CD4-positive, alpha-beta T cell treated with Interleukin-15 for 4 hours (primary cell): ENCODE measurements at regions not wholly inside any gene's neighbourhood (a gene's known extent, or its start where the extent isn't known, plus 50 kb on each side); places are given as distances from the start of the nearest gene placed in this dataset.
"Not testable (repeated sequence)": the region's sequence is repeated elsewhere in the genome, so short reads cannot be mapped to it uniquely, and the experiment has no call there.

ENCODE experiments used
- DNase-seq: peaks from one replicate; pipeline ENCODE4 v3.0.0-alpha.2; 2020; ENCODE audit warnings: low spot score

GRCh38 chr14:39666386-39666785 lies 234.2 kb upstream of the FBXO33 start:
- DNase-seq: no peak

DNA sequence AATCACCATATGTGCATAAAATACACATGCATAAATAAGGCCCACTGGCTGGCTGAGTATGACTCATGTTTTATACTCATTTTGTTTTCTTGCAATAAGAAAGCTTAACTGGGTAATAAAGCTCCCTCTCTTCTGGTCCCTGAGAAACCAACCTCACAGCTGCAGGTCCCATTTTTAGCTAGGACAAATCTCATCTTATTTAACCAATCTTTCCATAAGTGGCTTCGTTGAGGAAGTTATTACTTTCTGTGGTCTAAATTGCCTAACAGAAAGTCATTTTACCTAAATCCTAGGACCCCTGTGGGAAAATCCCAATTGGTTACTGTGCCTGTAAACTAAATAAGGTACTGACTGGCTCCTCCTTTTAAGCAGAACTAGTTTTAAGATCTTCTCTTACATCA lies 232.8 kb upstream of the FBXO33 start:
- no peak for DNase-seq

- no peak for DNase-seq
These were observed 232.4 kb upstream of the FBXO33 start for GRCh38 chr14:39664646-39665045.

GRCh38 chr14:39641224-39641623 lies 209.0 kb upstream of the FBXO33 start:
- DNase-seq: no peak

GRCh38 chr14:39639009-39639408 lies 206.8 kb upstream of the FBXO33 start:
- DNase-seq: not testable (repeated sequence)

DNA sequence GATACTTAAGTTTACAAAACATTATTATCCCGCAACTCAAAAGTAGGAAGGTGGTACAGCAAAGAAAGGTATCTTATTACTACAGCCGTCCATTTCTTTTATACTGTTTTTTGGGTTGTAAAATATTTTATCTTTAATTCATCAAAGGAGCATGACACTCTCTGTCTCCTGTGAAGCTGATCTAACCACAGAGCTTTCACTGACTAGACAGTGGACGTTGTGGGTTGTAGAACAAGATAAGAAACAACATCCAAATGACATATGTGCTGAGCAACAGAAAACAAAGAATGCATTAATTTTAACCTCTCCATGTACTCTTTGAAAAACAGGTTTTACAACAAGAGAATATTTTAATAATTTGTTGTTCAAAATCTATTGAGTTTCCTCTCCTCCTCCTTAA lies 195.9 kb upstream of the FBXO33 start:
- no peak for DNase-seq

DNA sequence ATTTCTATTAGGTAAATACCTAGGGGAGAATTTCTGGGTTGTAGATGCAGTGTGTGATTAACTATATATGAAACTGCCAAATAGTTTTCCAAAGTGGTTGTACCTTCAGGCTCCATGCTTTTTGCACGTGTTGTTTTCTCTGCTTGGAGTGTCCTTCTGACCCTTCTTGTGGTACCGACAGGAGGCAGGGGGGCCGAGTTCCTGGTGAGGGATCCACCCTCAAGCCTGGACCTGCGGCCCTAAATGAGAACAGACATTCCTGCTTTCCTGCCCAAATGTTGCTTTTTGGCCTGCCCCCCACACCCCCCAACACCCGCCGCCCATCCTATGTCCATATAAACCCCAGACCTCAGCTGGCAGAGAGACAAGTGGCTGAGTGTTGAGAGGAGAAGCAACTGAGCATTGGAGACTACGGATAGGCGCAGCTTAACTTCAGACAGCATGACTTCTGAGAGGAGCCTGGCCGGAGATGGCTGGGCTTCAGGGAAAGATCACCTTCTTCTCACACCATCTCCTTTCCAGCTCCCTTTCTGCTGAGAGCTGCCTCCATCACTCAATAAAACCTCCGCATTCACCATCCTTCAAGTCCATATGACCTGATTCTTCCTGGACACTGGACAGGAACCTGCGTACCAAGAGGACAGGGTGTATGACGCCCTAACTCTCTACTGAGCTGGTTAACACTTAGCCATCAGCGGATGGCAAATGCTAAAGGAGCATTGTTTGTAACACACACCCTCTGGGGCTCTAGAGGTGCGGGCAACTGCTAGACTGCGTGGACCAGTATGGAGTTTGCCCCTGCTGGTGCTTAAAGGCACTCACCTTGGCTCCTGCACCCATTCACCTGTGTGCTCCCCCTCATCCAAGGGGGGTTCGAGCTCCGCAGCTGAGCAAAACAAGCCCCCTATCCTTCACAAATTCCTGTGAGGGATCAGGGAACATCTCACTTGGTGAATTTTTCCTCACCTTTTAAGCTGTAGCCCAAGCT lies 194.7 kb upstream of the FBXO33 start:
- no peak for DNase-seq

- DNase-seq: no peak
These were observed 189.4 kb upstream of the FBXO33 start for GRCh38 chr14:39621678-39622077.

DNA sequence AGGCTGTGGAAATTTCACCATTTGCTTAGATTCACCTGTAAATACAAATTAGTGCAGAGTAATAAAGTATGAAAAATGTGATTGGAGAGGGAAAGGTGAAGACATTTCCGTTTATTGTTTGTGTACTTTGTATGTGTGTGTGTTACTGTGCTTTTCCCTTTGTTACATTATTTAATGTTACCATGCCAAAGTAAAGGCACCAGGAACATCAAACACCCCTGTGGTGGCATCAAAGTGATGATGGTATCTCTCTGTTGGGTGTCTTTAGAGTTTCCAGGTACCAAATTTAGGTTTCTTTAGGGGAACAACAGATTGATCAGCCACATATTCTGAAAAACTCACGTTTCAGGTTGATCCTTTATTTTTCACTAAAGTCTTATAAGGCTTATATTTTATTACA lies 189.0 kb upstream of the FBXO33 start:
- peak; percentile 3 for DNase-seq

DNA sequence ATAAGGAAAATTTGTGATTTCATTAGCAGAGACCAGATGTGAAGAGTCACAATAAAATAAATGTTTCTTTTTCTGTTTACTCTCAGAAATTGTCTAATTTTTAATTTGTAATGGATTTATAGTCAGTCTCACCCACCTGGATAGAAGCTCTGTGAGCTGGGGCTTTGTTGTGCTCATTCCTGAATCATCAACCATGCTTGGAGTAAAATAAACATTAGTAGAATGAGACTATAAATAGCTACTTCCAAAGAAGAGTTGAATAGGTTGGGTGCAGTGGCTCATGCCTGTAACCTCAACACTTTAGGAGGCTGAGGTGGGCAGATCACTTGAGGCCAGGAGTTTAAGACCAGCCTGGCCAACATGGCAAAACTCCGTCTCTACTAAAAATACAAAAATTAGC lies 185.3 kb upstream of the FBXO33 start:
- DNase-seq: no peak

- no peak for DNase-seq
These were observed 183.1 kb upstream of the FBXO33 start for GRCh38 chr14:39615352-39615751.

DNA sequence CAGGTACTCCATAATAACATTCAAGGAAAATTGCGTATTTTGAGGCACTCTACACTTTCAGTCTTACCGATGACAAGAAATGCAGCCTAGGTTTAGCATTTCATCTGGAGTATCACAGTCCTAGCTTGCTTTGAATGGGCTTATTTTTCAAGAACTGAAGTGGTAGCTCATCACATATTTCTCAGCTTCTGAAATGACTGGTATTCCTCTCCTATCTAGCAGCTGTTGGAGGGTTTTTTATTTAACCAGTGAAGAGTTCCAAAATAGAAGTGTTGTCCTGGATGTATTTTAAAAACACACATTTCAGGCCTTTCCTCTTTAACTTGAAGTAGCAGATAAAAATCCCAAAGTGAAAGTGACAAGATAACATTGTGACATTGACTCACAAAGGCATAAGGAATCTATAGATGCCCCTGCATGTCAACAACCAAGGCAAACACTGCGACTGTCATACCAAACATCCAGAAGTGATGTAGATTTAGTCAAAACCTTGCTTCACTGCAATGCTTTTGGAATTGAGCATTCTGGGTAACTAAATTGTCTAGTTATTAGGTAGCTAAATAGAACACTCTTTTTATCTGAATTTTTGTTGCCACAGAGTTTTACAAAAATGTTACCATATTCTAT lies 182.2 kb upstream of the FBXO33 start:
- DNase-seq: no peak

- no peak for DNase-seq
These were observed 176.9 kb upstream of the FBXO33 start for GRCh38 chr14:39609119-39609518.

- DNase-seq: no peak
These were observed 175.7 kb upstream of the FBXO33 start for GRCh38 chr14:39607978-39608377.

DNA sequence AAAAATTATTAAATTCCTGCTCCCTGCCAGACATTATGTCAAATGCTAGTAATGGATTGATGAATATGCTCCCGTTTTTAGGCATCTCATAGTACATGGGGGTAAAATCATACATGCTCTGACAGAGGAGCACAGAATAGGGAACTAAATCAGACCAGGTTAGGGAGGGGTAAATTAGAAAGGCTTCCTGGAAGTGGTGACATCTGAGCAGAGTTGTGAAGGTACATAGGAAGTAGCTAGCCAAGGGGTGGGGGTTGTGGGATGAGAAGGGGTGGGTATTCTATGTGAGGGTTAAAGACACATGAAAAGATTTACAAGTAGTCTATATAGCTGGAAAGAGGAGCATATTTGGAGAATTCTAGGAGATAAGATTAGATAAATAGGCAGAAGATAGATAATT lies 171.7 kb upstream of the FBXO33 start:
- DNase-seq: no peak

GRCh38 chr14:39593377-39593776 lies 161.1 kb upstream of the FBXO33 start:
- DNase-seq: no peak

DNA sequence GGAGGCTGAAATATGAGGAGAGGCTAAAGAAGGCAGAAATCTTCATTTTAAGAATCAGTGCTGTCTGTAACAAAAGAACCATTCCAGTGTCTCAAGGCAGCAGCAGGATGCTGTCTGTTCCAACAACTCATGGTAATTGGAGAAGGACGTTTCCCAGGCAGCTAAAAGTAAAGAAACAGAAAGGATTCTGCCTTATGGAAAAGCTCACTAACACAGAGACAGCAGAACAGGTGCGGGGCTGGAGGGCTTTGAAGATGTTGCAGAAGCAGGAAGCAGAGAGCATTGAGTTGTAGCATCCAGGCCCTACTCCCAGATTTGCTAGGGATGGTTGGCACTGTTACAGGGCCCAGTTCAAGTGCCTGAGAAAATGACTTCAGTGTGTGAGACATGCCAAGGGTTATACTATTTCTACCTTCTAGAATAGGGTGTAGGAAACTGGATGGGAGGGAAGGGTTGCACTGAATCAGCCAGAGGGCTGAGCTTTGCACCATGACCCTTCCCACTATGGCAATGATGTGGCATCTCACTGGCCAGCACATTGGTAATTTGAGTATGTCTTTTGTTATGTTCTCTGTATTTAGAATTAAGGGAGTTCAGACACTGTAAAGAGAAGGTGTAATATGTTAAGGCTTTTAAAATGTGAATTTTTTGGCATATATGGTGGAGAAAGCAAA lies 160.0 kb upstream of the FBXO33 start:
- DNase-seq: no peak

GRCh38 chr14:39589882-39590281 lies 157.6 kb upstream of the FBXO33 start:
- not testable (repeated sequence) for DNase-seq

- no peak for DNase-seq
These were observed 149.9 kb upstream of the FBXO33 start for GRCh38 chr14:39582028-39582654.

DNA sequence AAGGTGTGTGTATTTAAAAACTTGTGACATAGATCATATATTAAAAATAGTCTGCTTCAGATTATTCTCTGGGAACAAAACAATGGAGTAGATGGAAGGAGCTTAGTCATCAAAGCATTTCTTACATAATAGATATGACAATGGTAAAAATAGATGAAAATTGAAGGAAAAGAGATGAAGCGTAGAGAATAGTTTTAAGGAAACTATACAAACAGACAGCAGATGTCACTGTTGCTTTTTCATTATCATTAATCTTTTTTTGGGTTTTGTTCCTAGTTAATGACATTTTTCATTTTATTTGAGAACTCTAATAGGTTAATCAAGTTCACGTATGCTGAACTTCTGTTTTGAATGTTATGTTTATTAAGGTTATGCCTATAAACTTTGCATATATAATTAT lies 149.2 kb upstream of the FBXO33 start:
- no peak for DNase-seq

DNA sequence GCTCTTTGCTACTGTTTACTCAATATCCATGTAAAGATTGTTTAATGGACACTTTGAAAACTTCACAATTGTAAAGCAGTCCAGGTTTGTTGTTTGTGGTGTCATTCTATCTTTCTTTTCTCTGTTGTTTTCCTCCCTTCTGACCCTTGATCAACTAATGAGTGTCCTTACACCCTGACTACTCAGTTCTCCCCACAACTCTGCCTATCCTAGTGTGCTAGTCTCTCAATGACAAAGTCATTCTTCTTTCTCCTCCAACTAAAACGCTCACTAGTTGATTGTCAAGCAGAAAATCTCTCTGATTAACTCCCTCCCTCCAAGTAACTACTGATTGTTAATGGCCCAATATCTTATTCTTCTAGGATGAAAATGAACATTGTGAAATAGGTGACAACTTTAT lies 148.5 kb upstream of the FBXO33 start:
- DNase-seq: no peak

GRCh38 chr14:39576736-39577135 lies 144.5 kb upstream of the FBXO33 start:
- no peak for DNase-seq
